HCT116 (cell line): ENCODE measurements at regions not wholly inside any gene's neighbourhood (a gene's known extent, or its start where the extent isn't known, plus 50 kb on each side); places are given as distances from the start of the nearest gene placed in this dataset.
A peak's percentile ranks its signal among the peaks of the same experiment; 100 is the strongest.

Source experiments
- ATAC-seq: fragments of 200-7000 bp; cut with Tn5 transposase; 2 replicates; pipeline ENCODE4 v1.9.1; 2020; ENCODE audit warnings: mild to moderate bottlenecking, moderate library complexity
- BruUV-seq: library from RNA; stranded (reverse); fragments of 400-500 nt; replicated peaks from 2 replicates; lab custom pipeline; 2021; lab: Mats Ljungman, UMichigan
- CTCF ChIA-PET: fragments of 300-600 bp; sonication (Branson Sonifier 250); formaldehyde crosslinking; loops from one replicate; lab custom pipeline; 2021; ENCODE audit warnings: antibody characterized with exemption; lab: Charles Lee
- POLR2A ChIA-PET: fragments of 300-600, 350-600 bp; sonication (Branson Sonifier 250); formaldehyde crosslinking; loops from one replicate; lab custom pipeline; 2021; ENCODE audit warnings: antibody characterized with exemption; lab: Charles Lee
- RAD21 ChIA-PET, 2 experiments: fragments of 300-600 bp; sonication (Branson Sonifier 250); formaldehyde crosslinking; loops; one replicate each; lab custom pipeline; 2023; ENCODE audit warnings: low total read pairs in 2 of 2; ENCODE audit not compliant: uncharacterized antibody in 2 of 2, unreplicated experiment in 2 of 2, low non-redundant PET in 1 of 2; lab: Charles Lee
- DNase-seq: peaks from one replicate; pipeline ENCODE4 v3.0.0-alpha.2; 2010; ENCODE audit warnings: low read depth, low spot score
- H2AFZ ChIP-seq: fragments of 200-600 bp; shearing (Covaris generic), sonication (generic); 2 replicates; pipeline ENCODE4 v1.6.1; 2017; ENCODE audit warnings: low read depth, mixed run types, mixed read lengths, antibody characterized with exemption, low read length; ENCODE audit not compliant: poor library complexity, severe bottlenecking
- H3K27ac ChIP-seq: 2 replicates; pipeline ENCODE4 v1.5.1; 2012; ENCODE audit warnings: low read depth, low read length
- H3K27me3 ChIP-seq: fragments of 200-600 bp; sonication (generic); 2 replicates; pipeline ENCODE4 v1.6.1; 2016; ENCODE audit warnings: mixed run types, low read length, mixed read lengths; ENCODE audit not compliant: insufficient read depth
- H3K36me3 ChIP-seq, 2 experiments: fragments of 200-500 bp in 1 of 2; fragments of 200-600 bp in 1 of 2; sonication (Bioruptor generic) in 1 of 2; sonication (generic) in 1 of 2; 2 replicates each; pipeline versions ENCODE4 v1.5.1 to v1.6.1; 2014 to 2016; ENCODE audit warnings: low read length in 2 of 2, inconsistent platforms in 1 of 2, mixed read lengths in 1 of 2, mixed run types in 1 of 2; ENCODE audit not compliant: insufficient read depth in 2 of 2, control insufficient read depth in 1 of 2
- H3K4me1 ChIP-seq, 2 experiments: fragments of 200-600 bp in 1 of 2; sonication (generic) in 1 of 2; 2 replicates each; pipeline versions ENCODE4 v1.5.1 to v1.6.1; 2012 to 2017; ENCODE audit warnings: low read length in 2 of 2, inconsistent platforms in 1 of 2, mild to moderate bottlenecking in 1 of 2, mixed read lengths in 1 of 2, mixed run types in 1 of 2, moderate library complexity in 1 of 2; ENCODE audit not compliant: insufficient read depth in 2 of 2, control insufficient read depth in 1 of 2
- H3K4me2 ChIP-seq: fragments of 200-600 bp; sonication (generic); 2 replicates; pipeline ENCODE4 v1.6.1; 2017; ENCODE audit warnings: mixed run types, low read length, mixed read lengths
- H3K4me3 ChIP-seq, 2 experiments: fragments of 200-600 bp in 1 of 2; sonication (generic) in 1 of 2; replicated peaks in 1 of 2; 2 replicates each; pipeline ENCODE4 v1.5.1; 2011 to 2016; ENCODE audit warnings: low read length in 2 of 2, control low read depth in 1 of 2, low read depth in 1 of 2, mild to moderate bottlenecking in 1 of 2, mixed read lengths in 1 of 2, mixed run types in 1 of 2
- H3K79me2 ChIP-seq: fragments of 200-600 bp; sonication (generic); 2 replicates; pipeline ENCODE4 v1.6.1; 2017; ENCODE audit warnings: mild to moderate bottlenecking, mixed run types, low read length, moderate library complexity, mixed read lengths; ENCODE audit not compliant: insufficient read depth
- H3K9ac ChIP-seq: fragments of 200-600 bp; sonication (generic); 2 replicates; pipeline ENCODE4 v1.6.1; 2016; ENCODE audit warnings: low read length, mixed read lengths
- H3K9me2 ChIP-seq: fragments of 200-600 bp; sonication (generic), shearing (Covaris generic); 2 replicates; pipeline ENCODE4 v1.6.1; 2017; ENCODE audit warnings: mixed run types, mild to moderate bottlenecking, moderate library complexity; ENCODE audit not compliant: insufficient read depth
- H3K9me3 ChIP-seq, 2 experiments: fragments of 200-500 bp in 1 of 2; fragments of 200-600 bp in 1 of 2; sonication (Bioruptor generic) in 1 of 2; sonication (generic) in 1 of 2; 2 replicates each; pipeline ENCODE4 v1.6.1; 2014 to 2017; ENCODE audit warnings: low read length in 2 of 2, mixed read lengths in 2 of 2, inconsistent platforms in 1 of 2, low read depth in 1 of 2, mild to moderate bottlenecking in 1 of 2, mixed run types in 1 of 2, moderate library complexity in 1 of 2; ENCODE audit not compliant: control insufficient read depth in 1 of 2, insufficient read depth in 1 of 2
- H4K20me1 ChIP-seq: fragments of 200-600 bp; sonication (generic), shearing (Covaris generic); 2 replicates; pipeline ENCODE4 v1.6.1; 2017; ENCODE audit warnings: mixed run types, mild to moderate bottlenecking, moderate library complexity; ENCODE audit not compliant: insufficient read depth
- CBX3 ChIP-seq: IDR thresholded peaks from 2 replicates; pipeline ENCODE4 v1.6.1; 2012; ENCODE audit warnings: low read depth
- CTCF ChIP-seq, 3 experiments: fragments of 200-600 bp in 1 of 3; sonication (generic) in 1 of 3; IDR thresholded peaks in 2 of 3; conservative IDR thresholded peaks in 1 of 3; 2 replicates each; pipeline ENCODE4 v1.5.1; 2012 to 2017; ENCODE audit warnings: low read depth in 2 of 3, low read length in 2 of 3, antibody characterized with exemption in 1 of 3, borderline replicate concordance in 1 of 3, control low read depth in 1 of 3, mild to moderate bottlenecking in 1 of 3, mixed read lengths in 1 of 3, mixed run types in 1 of 3, moderate library complexity in 1 of 3; ENCODE audit not compliant: insufficient read depth in 1 of 3
- EGR1 ChIP-seq: IDR thresholded peaks from 2 replicates; pipeline ENCODE4 v1.6.1; 2012; ENCODE audit warnings: low read depth
- EZH2 ChIP-seq: fragments of 200-600 bp; sonication (generic); IDR thresholded peaks from 2 replicates; pipeline ENCODE4 v1.6.1; 2017; ENCODE audit warnings: antibody characterized with exemption, mixed run types
- EZH2phosphoT487 ChIP-seq: fragments of 200-600 bp; IDR thresholded peaks from 2 replicates; pipeline ENCODE4 v1.6.1; 2018; ENCODE audit warnings: antibody characterized with exemption, borderline replicate concordance
- FOSL1 ChIP-seq: IDR thresholded peaks from 2 replicates; pipeline ENCODE4 v1.6.1; 2012; ENCODE audit warnings: low read depth
- JUND ChIP-seq: IDR thresholded peaks from 2 replicates; pipeline ENCODE4 v1.6.1; 2012
- MAX ChIP-seq: IDR thresholded peaks from 2 replicates; pipeline ENCODE4 v1.6.1; 2012
- POLR2AphosphoS5 ChIP-seq: IDR thresholded peaks from 2 replicates; pipeline ENCODE4 v1.6.1; 2011; ENCODE audit warnings: mild to moderate bottlenecking, low read depth, low read length, moderate library complexity
- SIN3A ChIP-seq: IDR thresholded peaks from 2 replicates; pipeline ENCODE4 v1.6.1; 2012; ENCODE audit warnings: low read depth
- SP1 ChIP-seq: IDR thresholded peaks from 2 replicates; pipeline ENCODE4 v1.6.1; 2012; ENCODE audit warnings: low read depth
- SRF ChIP-seq: IDR thresholded peaks from 2 replicates; pipeline ENCODE4 v1.6.1; 2012; ENCODE audit warnings: low read depth
- TCF7L2 ChIP-seq: IDR thresholded peaks from 2 replicates; pipeline ENCODE4 v1.7.0; 2011; ENCODE audit warnings: borderline replicate concordance, inconsistent platforms; ENCODE audit not compliant: insufficient read depth, insufficient read length; ENCODE audit errors: extremely low read depth
- YY1 ChIP-seq: IDR thresholded peaks from 2 replicates; pipeline ENCODE4 v1.6.1; 2011; ENCODE audit warnings: low read length, low read depth, moderate library complexity, mild to moderate bottlenecking; ENCODE audit not compliant: insufficient replicate concordance; ENCODE audit errors: extremely low read depth
- ZFX ChIP-seq: fragments of 450-650 bp; IDR thresholded peaks from 2 replicates; pipeline ENCODE4 v1.6.1; 2017
- ZNF274 ChIP-seq: fragments of 200-500 bp; sonication (Bioruptor generic); IDR thresholded peaks from 2 replicates; pipeline ENCODE4 v1.6.1; 2014; ENCODE audit warnings: mild to moderate bottlenecking, low read depth, low read length, inconsistent platforms
- intact Hi-C: fragments of 100-400 bp; cut with micrococcal nuclease; formaldehyde crosslinking; loops from 2 replicates; pipeline ENCODE4 v1.10.0; 2022
- TF ChIP-seq, protein P1 (sequence below): IDR thresholded peaks from 2 replicates; pipeline ENCODE4 v1.6.1; 2012
- TF ChIP-seq, protein P2 (sequence below): IDR thresholded peaks from 2 replicates; pipeline ENCODE4 v1.6.1; 2011; ENCODE audit warnings: mild to moderate bottlenecking, low read length, moderate library complexity; ENCODE audit not compliant: insufficient replicate concordance; ENCODE audit errors: extremely low read depth

DNA sequence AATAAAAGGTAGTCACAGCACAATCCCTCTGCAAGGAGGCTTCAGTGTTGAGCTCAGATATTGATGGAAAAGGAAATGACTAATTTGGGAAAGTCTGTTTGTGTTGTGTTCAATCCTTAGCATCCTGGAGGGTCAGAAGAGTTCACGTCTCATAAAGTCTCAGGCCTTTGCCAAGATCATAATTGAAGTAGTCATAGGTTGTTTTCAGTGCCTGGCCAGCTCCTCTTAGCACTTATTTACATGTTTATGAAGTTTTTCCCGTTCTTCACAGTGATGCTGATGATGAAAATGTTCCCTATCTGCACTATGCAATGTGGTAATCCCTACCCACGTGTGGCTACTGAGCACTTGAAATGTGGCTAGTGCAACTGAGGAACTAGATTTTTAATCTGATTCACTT is 61.6 kb upstream of the TGFBR2 start:
- ChIA-PET POLR2A (no interaction called here), RAD21 (no interaction called here), CTCF (no interaction called here)
- Histone ChIP-seq H3K4me1 (peaks cover 8 to 15% of the 10 kb centered on the region in 2 experiments), H3K4me3 (0 out of 4 replicates have a peak overlapping the region, but pooled peaks of 1 of the 2 experiments have one; percentile 0), H3K9ac (no peak overlapping the region), H3K79me2 (no peaks in the 10 kb centered on the region), H3K27ac (no peak overlapping the region), H3K4me2 (peak overlapping the region; percentile 18), H2AFZ (peak overlapping the region; percentile 96), H3K9me3 (no peaks in the 10 kb centered on the region), H4K20me1 (no peaks in the 10 kb centered on the region), H3K27me3 (no peaks in the 10 kb centered on the region), H3K9me2 (no peaks in the 10 kb centered on the region), H3K36me3 (no peaks in the 10 kb centered on the region)
- no peak for DNase-seq
- BruUV-seq = no TSS peak
- intact Hi-C loops = no loop called here
- TF ChIP-seq ZNF274 (no peak), POLR2AphosphoS5 (no peak), SIN3A (no peak), SP1 (no peak)
- peak; percentile 38; the same call in 1 of the 2 replicates for ATAC-seq

- BruUV-seq = no TSS peak
- POLR2A ChIA-PET = no interaction called here
- H3K36me3 ChIP-seq = no peaks in the 10 kb centered on the region
- TF ChIP-seq CBX3 = no peak
- TF ChIP-seq MAX = no peak
- no peak for TF ChIP-seq SRF
- no peak for TF ChIP-seq SP1
- TF ChIP-seq EZH2 = no peak
- TF ChIP-seq, protein P1, sequence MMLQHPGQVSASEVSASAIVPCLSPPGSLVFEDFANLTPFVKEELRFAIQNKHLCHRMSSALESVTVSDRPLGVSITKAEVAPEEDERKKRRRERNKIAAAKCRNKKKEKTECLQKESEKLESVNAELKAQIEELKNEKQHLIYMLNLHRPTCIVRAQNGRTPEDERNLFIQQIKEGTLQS = no peak
- TF ChIP-seq EGR1 = no peak
- no peak for TF ChIP-seq YY1
- no peak for TF ChIP-seq CTCF (IDR thresholded peaks at IDR 0.05 in 2 of 3, conservative IDR thresholded peaks at IDR 0.05 in 1 of 3; ENCODE audit: borderline replicate concordance in 1 of 3, insufficient read depth in 1 of 3, low read depth in 2 of 3, low read length in 2 of 3)
- TF ChIP-seq EZH2phosphoT487 = no peak
- TF ChIP-seq FOSL1 = no peak
- no peak for TF ChIP-seq JUND
- TF ChIP-seq ZFX = no peak
- TF ChIP-seq, protein P2, sequence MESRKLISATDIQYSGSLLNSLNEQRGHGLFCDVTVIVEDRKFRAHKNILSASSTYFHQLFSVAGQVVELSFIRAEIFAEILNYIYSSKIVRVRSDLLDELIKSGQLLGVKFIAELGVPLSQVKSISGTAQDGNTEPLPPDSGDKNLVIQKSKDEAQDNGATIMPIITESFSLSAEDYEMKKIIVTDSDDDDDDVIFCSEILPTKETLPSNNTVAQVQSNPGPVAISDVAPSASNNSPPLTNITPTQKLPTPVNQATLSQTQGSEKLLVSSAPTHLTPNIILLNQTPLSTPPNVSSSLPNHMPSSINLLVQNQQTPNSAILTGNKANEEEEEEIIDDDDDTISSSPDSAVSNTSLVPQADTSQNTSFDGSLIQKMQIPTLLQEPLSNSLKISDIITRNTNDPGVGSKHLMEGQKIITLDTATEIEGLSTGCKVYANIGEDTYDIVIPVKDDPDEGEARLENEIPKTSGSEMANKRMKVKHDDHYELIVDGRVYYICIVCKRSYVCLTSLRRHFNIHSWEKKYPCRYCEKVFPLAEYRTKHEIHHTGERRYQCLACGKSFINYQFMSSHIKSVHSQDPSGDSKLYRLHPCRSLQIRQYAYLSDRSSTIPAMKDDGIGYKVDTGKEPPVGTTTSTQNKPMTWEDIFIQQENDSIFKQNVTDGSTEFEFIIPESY = no peak
- TF ChIP-seq SIN3A = no peak
- no peak for TF ChIP-seq TCF7L2
Measured at GRCh38 chr3:30546934-30547333, 59.5 kb upstream of the TGFBR2 start.

More at GRCh38 chr3:30546934-30547333, 59.5 kb upstream of the TGFBR2 start:
- Histone ChIP-seq H3K9me3 (no peaks in the 10 kb centered on the region), H3K79me2 (no peaks in the 10 kb centered on the region), H3K4me3 (no peak overlapping the region), H3K4me2 (no peak overlapping the region), H3K4me1 (peaks cover 8 to 14% of the 10 kb centered on the region in 2 experiments; a peak in 3 of 4 replicates), H4K20me1 (no peaks in the 10 kb centered on the region), H3K9ac (no peak overlapping the region), H2AFZ (no peak overlapping the region), H3K27ac (no peak overlapping the region), H3K9me2 (no peaks in the 10 kb centered on the region), H3K27me3 (no peaks in the 10 kb centered on the region)
- DNase-seq (no peak), ATAC-seq (no peak)
- intact Hi-C loops = no loop called here
- ChIA-PET CTCF (interaction anchor here (0.6 kb wide), 1 partner anchor 9 kb away, joined by 3 read pairs; no protein-coding TSS in a partner anchor), RAD21 (no interaction called here)
